Liver (tissue), 8 donors: ENCODE measurements at regions not wholly inside any gene's neighbourhood (a gene's known extent, or its start where the extent isn't known, plus 50 kb on each side); places are given as distances from the start of the nearest gene placed in this dataset.

Experiments
- DNase-seq: peaks from one replicate; pipeline ENCODE4 v3.0.0-alpha.2; 2017; ENCODE audit warnings: low spot score
- H3K27ac ChIP-seq, 2 donors: one replicate each; pipeline ENCODE4 v1.7.0; 2013; ENCODE audit warnings: inconsistent platforms in 2 of 2, low read length in 2 of 2, control low read depth in 1 of 2, low read depth in 1 of 2, mild to moderate bottlenecking in 1 of 2
- H3K27me3 ChIP-seq, 4 donors: one replicate each; pipeline versions ENCODE4 v1.6.1 to v1.7.0; 2013; ENCODE audit warnings: low read length in 3 of 4, inconsistent platforms in 1 of 4, mild to moderate bottlenecking in 1 of 4, moderate library complexity in 1 of 4; ENCODE audit not compliant: control insufficient read depth in 4 of 4, insufficient read depth in 4 of 4
- H3K36me3 ChIP-seq, 4 donors: one replicate each; pipeline versions ENCODE4 v1.6.1 to v1.7.0; 2013; ENCODE audit warnings: low read length in 3 of 4, mild to moderate bottlenecking in 3 of 4, low read depth in 1 of 4, moderate library complexity in 1 of 4; ENCODE audit not compliant: control insufficient read depth in 4 of 4, insufficient read depth in 3 of 4
- H3K4me1 ChIP-seq, 4 donors: one replicate each; pipeline versions ENCODE4 v1.6.1 to v1.7.0; 2013; ENCODE audit warnings: low read length in 3 of 4, mild to moderate bottlenecking in 3 of 4, moderate library complexity in 1 of 4; ENCODE audit not compliant: control insufficient read depth in 4 of 4, insufficient read depth in 4 of 4
- H3K4me3 ChIP-seq, 3 donors: one replicate each; pipeline versions ENCODE4 v1.6.1 to v1.7.0; 2013; ENCODE audit warnings: low read length in 3 of 3, control low read depth in 1 of 3, low read depth in 1 of 3, mild to moderate bottlenecking in 1 of 3
- H3K9ac ChIP-seq, 2 donors: one replicate each; pipeline ENCODE4 v1.7.0; 2013; ENCODE audit warnings: low read length in 2 of 2, mild to moderate bottlenecking in 2 of 2, moderate library complexity in 2 of 2, control low read depth in 1 of 2, low read depth in 1 of 2
- H3K9me3 ChIP-seq, 4 donors: one replicate each; pipeline versions ENCODE4 v1.6.1 to v1.7.0; 2013; ENCODE audit warnings: low read length in 3 of 4; ENCODE audit not compliant: control insufficient read depth in 4 of 4
- FOXA1 ChIP-seq: IDR thresholded peaks from 2 replicates; pipeline ENCODE4 v1.6.1; 2016; ENCODE audit warnings: antibody characterized with exemption
- GABPA ChIP-seq, 2 donors: IDR thresholded peaks in 1 of 2; conservative IDR thresholded peaks in 1 of 2; 2 replicates each; pipeline ENCODE4 v1.6.1; 2016; ENCODE audit warnings: antibody characterized with exemption in 2 of 2, mild to moderate bottlenecking in 1 of 2, moderate library complexity in 1 of 2
- HNF4A ChIP-seq, 2 donors: conservative IDR thresholded peaks; 2 replicates each; pipeline ENCODE4 v1.6.1; 2016; ENCODE audit warnings: antibody characterized with exemption in 2 of 2, mild to moderate bottlenecking in 2 of 2
- HNF4G ChIP-seq: IDR thresholded peaks from 2 replicates; pipeline ENCODE4 v1.6.1; 2016; ENCODE audit warnings: antibody characterized with exemption
- JUND ChIP-seq, 2 donors: IDR thresholded peaks; 2 replicates each; pipeline ENCODE4 v1.6.1; 2016; ENCODE audit warnings: antibody characterized with exemption in 2 of 2
- NR2F2 ChIP-seq: IDR thresholded peaks from 2 replicates; pipeline ENCODE4 v1.6.1; 2016; ENCODE audit warnings: antibody characterized with exemption
- RAD21 ChIP-seq, 2 donors: IDR thresholded peaks; 2 replicates each; pipeline ENCODE4 v1.6.1; 2016; ENCODE audit warnings: antibody characterized with exemption in 2 of 2, mild to moderate bottlenecking in 2 of 2
- RXRA ChIP-seq, 2 donors: IDR thresholded peaks; 2 replicates each; pipeline ENCODE4 v1.6.1; 2017 to 2018; ENCODE audit warnings: antibody characterized with exemption in 2 of 2, mild to moderate bottlenecking in 1 of 2
- TAF1 ChIP-seq: conservative IDR thresholded peaks from 2 replicates; pipeline ENCODE4 v1.6.1; 2016; ENCODE audit warnings: antibody characterized with exemption, mild to moderate bottlenecking
- YY1 ChIP-seq: IDR thresholded peaks from 2 replicates; pipeline ENCODE4 v1.6.1; 2016; ENCODE audit warnings: antibody characterized with exemption, mild to moderate bottlenecking
- WGBS: extraction: QIAGEN DNeasy Blood & Tissue Kit; methylation state at CpG from one replicate; pipeline ENCODE4 v1.1.7; 2013; 5-methylcytosine and 5-hydroxymethylcytosine counted together
- TF ChIP-seq, protein P1 (sequence below): IDR thresholded peaks from 2 replicates; pipeline ENCODE4 v1.6.1; 2016; ENCODE audit warnings: antibody characterized with exemption, mild to moderate bottlenecking
- TF ChIP-seq, protein P2 (sequence below): fragments of 150-350 bp; IDR thresholded peaks from 2 replicates; pipeline ENCODE4 v1.5.1; 2017; ENCODE audit warnings: improper control_type of control experiment, low read depth, low read length; ENCODE audit not compliant: missing input control
- TF ChIP-seq, protein P3 (sequence below): IDR thresholded peaks from 2 replicates; pipeline ENCODE4 v1.6.1; 2016; ENCODE audit warnings: antibody characterized with exemption
- TF ChIP-seq, protein P4 (sequence below): IDR thresholded peaks from 2 replicates; pipeline ENCODE4 v1.6.1; 2016; ENCODE audit warnings: antibody characterized with exemption
- TF ChIP-seq, protein P5 (sequence below): IDR thresholded peaks from 2 replicates; pipeline ENCODE4 v1.6.1; 2016; ENCODE audit warnings: antibody characterized with exemption
- donor health status: healthy.
- donor health status: healthy.
- donor health status: healthy.
- donor health status: healthy.
- donor health status: healthy.

DNA sequence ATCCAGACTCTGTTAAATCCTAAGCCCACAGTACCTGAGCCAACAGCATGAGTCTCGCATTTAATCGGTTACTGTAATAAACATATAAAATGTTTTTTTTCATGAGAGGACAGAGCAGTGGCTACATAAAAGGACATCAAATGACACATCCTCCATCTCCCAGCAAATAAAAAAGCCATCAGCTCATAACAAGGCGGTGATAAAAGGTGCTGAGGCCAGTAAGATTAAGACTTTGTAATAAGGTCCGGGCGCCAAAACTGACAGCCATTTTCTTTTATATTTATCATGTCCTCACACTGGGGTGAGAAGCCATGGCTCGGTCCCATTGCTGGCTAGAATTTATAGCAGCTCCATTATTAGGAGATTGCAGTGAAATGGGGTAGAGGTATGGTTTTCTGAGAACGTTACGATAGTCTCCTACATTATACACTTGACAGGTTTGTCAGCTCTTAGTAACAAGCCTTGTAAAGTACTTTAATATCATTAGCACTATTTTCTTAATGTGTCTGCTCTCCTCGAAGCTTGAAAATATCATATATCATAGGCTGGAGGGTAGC is 977.8 kb upstream of the NR2F2 start:
- TF ChIP-seq, protein P1, sequence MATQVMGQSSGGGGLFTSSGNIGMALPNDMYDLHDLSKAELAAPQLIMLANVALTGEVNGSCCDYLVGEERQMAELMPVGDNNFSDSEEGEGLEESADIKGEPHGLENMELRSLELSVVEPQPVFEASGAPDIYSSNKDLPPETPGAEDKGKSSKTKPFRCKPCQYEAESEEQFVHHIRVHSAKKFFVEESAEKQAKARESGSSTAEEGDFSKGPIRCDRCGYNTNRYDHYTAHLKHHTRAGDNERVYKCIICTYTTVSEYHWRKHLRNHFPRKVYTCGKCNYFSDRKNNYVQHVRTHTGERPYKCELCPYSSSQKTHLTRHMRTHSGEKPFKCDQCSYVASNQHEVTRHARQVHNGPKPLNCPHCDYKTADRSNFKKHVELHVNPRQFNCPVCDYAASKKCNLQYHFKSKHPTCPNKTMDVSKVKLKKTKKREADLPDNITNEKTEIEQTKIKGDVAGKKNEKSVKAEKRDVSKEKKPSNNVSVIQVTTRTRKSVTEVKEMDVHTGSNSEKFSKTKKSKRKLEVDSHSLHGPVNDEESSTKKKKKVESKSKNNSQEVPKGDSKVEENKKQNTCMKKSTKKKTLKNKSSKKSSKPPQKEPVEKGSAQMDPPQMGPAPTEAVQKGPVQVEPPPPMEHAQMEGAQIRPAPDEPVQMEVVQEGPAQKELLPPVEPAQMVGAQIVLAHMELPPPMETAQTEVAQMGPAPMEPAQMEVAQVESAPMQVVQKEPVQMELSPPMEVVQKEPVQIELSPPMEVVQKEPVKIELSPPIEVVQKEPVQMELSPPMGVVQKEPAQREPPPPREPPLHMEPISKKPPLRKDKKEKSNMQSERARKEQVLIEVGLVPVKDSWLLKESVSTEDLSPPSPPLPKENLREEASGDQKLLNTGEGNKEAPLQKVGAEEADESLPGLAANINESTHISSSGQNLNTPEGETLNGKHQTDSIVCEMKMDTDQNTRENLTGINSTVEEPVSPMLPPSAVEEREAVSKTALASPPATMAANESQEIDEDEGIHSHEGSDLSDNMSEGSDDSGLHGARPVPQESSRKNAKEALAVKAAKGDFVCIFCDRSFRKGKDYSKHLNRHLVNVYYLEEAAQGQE, result no peak
- TF ChIP-seq, protein P2, sequence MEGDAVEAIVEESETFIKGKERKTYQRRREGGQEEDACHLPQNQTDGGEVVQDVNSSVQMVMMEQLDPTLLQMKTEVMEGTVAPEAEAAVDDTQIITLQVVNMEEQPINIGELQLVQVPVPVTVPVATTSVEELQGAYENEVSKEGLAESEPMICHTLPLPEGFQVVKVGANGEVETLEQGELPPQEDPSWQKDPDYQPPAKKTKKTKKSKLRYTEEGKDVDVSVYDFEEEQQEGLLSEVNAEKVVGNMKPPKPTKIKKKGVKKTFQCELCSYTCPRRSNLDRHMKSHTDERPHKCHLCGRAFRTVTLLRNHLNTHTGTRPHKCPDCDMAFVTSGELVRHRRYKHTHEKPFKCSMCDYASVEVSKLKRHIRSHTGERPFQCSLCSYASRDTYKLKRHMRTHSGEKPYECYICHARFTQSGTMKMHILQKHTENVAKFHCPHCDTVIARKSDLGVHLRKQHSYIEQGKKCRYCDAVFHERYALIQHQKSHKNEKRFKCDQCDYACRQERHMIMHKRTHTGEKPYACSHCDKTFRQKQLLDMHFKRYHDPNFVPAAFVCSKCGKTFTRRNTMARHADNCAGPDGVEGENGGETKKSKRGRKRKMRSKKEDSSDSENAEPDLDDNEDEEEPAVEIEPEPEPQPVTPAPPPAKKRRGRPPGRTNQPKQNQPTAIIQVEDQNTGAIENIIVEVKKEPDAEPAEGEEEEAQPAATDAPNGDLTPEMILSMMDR, result no peak
- Histone ChIP-seq H3K4me3 (no peak overlapping the region), H3K27me3 (peaks cover 0 to 4% (median 2%) of the 10 kb centered on the region in 4 donors), H3K27ac (no peak overlapping the region), H3K9me3 (no peaks in the 10 kb centered on the region), H3K9ac (no peak overlapping the region), H3K36me3 (no peaks in the 10 kb centered on the region), H3K4me1 (no peaks in the 10 kb centered on the region)
- no peak for DNase-seq
- 89% methylated on average over 9 of the region's 9 CpGs for WGBS

DNA sequence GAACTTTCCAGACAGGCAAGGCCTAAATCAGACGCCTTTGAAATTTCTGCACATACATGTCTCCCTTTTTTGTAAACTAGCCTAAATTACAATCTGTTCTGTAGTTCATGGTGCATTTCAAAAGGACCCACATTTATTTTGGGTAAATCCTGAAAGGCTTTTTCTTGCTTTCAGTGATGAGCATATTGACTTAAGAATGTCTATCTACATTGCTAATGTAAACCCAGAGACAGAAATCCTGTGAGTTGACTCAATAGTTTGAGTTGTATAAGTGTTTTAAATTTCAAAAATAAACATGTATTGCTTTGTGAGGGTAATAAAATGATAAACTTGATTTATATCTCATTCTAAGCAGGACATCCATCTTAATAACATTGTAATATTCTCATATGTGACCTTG is 977.0 kb upstream of the NR2F2 start:
- Histone ChIP-seq H3K27ac (no peak overlapping the region), H3K9me3 (no peaks in the 10 kb centered on the region), H3K27me3 (peaks cover 0 to 4% (median 2%) of the 10 kb centered on the region in 4 donors), H3K36me3 (no peaks in the 10 kb centered on the region), H3K4me3 (no peak overlapping the region), H3K4me1 (no peaks in the 10 kb centered on the region), H3K9ac (no peak overlapping the region)
- no peak for DNase-seq
- no peak for TF ChIP-seq NR2F2
- no peak for TF ChIP-seq RAD21 (IDR thresholded peaks at IDR 0.05)
- TF ChIP-seq, protein P3, sequence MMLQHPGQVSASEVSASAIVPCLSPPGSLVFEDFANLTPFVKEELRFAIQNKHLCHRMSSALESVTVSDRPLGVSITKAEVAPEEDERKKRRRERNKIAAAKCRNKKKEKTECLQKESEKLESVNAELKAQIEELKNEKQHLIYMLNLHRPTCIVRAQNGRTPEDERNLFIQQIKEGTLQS, result no peak
- no peak for TF ChIP-seq RXRA (IDR thresholded peaks at IDR 0.05)
- TF ChIP-seq, protein P1, result no peak
- TF ChIP-seq HNF4A (conservative IDR thresholded peaks at IDR 0.05), result no peak
- no peak for TF ChIP-seq FOXA1
- TF ChIP-seq JUND (IDR thresholded peaks at IDR 0.05), result no peak
- TF ChIP-seq, protein P4, sequence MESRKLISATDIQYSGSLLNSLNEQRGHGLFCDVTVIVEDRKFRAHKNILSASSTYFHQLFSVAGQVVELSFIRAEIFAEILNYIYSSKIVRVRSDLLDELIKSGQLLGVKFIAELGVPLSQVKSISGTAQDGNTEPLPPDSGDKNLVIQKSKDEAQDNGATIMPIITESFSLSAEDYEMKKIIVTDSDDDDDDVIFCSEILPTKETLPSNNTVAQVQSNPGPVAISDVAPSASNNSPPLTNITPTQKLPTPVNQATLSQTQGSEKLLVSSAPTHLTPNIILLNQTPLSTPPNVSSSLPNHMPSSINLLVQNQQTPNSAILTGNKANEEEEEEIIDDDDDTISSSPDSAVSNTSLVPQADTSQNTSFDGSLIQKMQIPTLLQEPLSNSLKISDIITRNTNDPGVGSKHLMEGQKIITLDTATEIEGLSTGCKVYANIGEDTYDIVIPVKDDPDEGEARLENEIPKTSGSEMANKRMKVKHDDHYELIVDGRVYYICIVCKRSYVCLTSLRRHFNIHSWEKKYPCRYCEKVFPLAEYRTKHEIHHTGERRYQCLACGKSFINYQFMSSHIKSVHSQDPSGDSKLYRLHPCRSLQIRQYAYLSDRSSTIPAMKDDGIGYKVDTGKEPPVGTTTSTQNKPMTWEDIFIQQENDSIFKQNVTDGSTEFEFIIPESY, result no peak
- TF ChIP-seq YY1, result no peak
- TF ChIP-seq GABPA (IDR thresholded peaks at IDR 0.05 in 1 of 2, conservative IDR thresholded peaks at IDR 0.05 in 1 of 2), result no peak
- no peak for TF ChIP-seq TAF1
- TF ChIP-seq, protein P5, sequence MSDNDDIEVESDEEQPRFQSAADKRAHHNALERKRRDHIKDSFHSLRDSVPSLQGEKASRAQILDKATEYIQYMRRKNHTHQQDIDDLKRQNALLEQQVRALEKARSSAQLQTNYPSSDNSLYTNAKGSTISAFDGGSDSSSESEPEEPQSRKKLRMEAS, result no peak
- no peak for TF ChIP-seq HNF4G
- 73% methylated on average over 1 of the region's 1 CpG for WGBS
